Stimulated activated naive CD8-positive, alpha-beta T cell treated with anti-CD3 and anti-CD28 coated beads, Interleukin-15, amount 100 ng/mL, for 72 hours (primary cell): ENCODE measurements at regions not wholly inside any gene's neighbourhood (a gene's known extent, or its start where the extent isn't known, plus 50 kb on each side); places are given as distances from the start of the nearest gene placed in this dataset.

Experiments
- ATAC-seq: fragments of 150-1000 bp; cut with Tn5 transposase; 2 replicates; pipeline ENCODE4 v1.10.0; 2021; ENCODE audit warnings: mild to moderate bottlenecking, moderate library complexity
- DNase-seq, 2 donors: peaks; one replicate each; pipeline ENCODE4 v3.0.0; 2021 to 2022
- H3K27ac Mint-ChIP-seq, 2 donors: one replicate each; pipeline ENCODE4 v1.8.0; 2022; ENCODE audit warnings: mild to moderate bottlenecking in 2 of 2, mixed read lengths in 2 of 2, moderate library complexity in 2 of 2
- H3K27me3 Mint-ChIP-seq: one replicate; pipeline ENCODE4 v1.8.0; 2022; ENCODE audit warnings: mixed read lengths
- H3K4me1 Mint-ChIP-seq: one replicate; pipeline ENCODE4 v1.8.0; 2022; ENCODE audit warnings: mild to moderate bottlenecking, mixed read lengths
- H3K4me3 Mint-ChIP-seq, 2 donors: one replicate each; pipeline ENCODE4 v1.8.0; 2022; ENCODE audit warnings: mild to moderate bottlenecking in 2 of 2, mixed read lengths in 2 of 2, moderate library complexity in 1 of 2
- H3K9me3 Mint-ChIP-seq, 2 donors: one replicate each; pipeline ENCODE4 v1.8.0; 2022; ENCODE audit warnings: mixed read lengths in 2 of 2

GRCh38 chr14:65318636-65319506 is 93.7 kb upstream of the FUT8 start:
- Mint-ChIP-seq H3K27me3 (no peaks in the 10 kb centered on the region), H3K27ac (peak overlapping the region in 1 of 2 donors; percentile 49), H3K4me3 (peak overlapping the region in 1 of 2 donors; percentile 31), H3K9me3 (peaks cover 8 to 10% of the 10 kb centered on the region in 2 donors), H3K4me1 (peaks cover 71% of the 10 kb centered on the region)
- DNase-seq, result no peak
- ATAC-seq, result no peak

- ATAC-seq, result peak; percentile 31
- peak overlapping the region; percentile 38 to 85 for H3K27ac Mint-ChIP-seq
- no peak for DNase-seq
- H3K9me3 Mint-ChIP-seq, result peaks cover 8 to 10% of the 10 kb centered on the region in 2 donors
- H3K4me1 Mint-ChIP-seq, result peaks cover 59% of the 10 kb centered on the region
- no peaks in the 10 kb centered on the region for H3K27me3 Mint-ChIP-seq
- H3K4me3 Mint-ChIP-seq, result peak overlapping the region; percentile 25 to 45
These were observed 91.7 kb upstream of the FUT8 start for GRCh38 chr14:65320661-65321308.

GRCh38 chr14:65321370-65321875 is 91.1 kb upstream of the FUT8 start:
- ATAC-seq (peak; percentile 94), DNase-seq (peak in 1 of 2 donors; percentile 43)
- H3K9me3 Mint-ChIP-seq, result peaks cover 8 to 10% of the 10 kb centered on the region in 2 donors
- peak overlapping the region; percentile 38 to 85 for H3K27ac Mint-ChIP-seq
- H3K4me1 Mint-ChIP-seq, result peaks cover 59% of the 10 kb centered on the region
- no peaks in the 10 kb centered on the region for H3K27me3 Mint-ChIP-seq
- peak overlapping the region; percentile 25 to 45 for H3K4me3 Mint-ChIP-seq

- no peak for ATAC-seq
- Mint-ChIP-seq H3K27ac (no peak overlapping the region), H3K27me3 (no peaks in the 10 kb centered on the region), H3K9me3 (no peaks in the 10 kb centered on the region), H3K4me3 (no peak overlapping the region), H3K4me1 (peaks cover 26% of the 10 kb centered on the region)
- no peak for DNase-seq
These were observed 83.0 kb upstream of the FUT8 start for GRCh38 chr14:65329481-65329880.

- H3K9me3 Mint-ChIP-seq, result no peaks in the 10 kb centered on the region
- no peak overlapping the region for H3K27ac Mint-ChIP-seq
- H3K4me1 Mint-ChIP-seq, result peaks cover 30% of the 10 kb centered on the region
- DNase-seq (no peak), ATAC-seq (no peak)
- no peaks in the 10 kb centered on the region for H3K27me3 Mint-ChIP-seq
- no peak overlapping the region for H3K4me3 Mint-ChIP-seq
These were observed 82.6 kb upstream of the FUT8 start for GRCh38 chr14:65329911-65330310.

GRCh38 chr14:65330416-65330815 is 82.1 kb upstream of the FUT8 start:
- Mint-ChIP-seq H3K4me1 (peaks cover 35% of the 10 kb centered on the region), H3K27me3 (no peaks in the 10 kb centered on the region), H3K4me3 (no peak overlapping the region), H3K9me3 (no peaks in the 10 kb centered on the region), H3K27ac (no peak overlapping the region)
- DNase-seq, result no peak
- no peak for ATAC-seq

- Mint-ChIP-seq H3K27ac (no peak overlapping the region), H3K4me3 (no peak overlapping the region), H3K4me1 (peaks cover 47% of the 10 kb centered on the region), H3K27me3 (no peaks in the 10 kb centered on the region), H3K9me3 (no peaks in the 10 kb centered on the region)
- DNase-seq (no peak), ATAC-seq (no peak)
These were observed 80.9 kb upstream of the FUT8 start for GRCh38 chr14:65331652-65332051.

GRCh38 chr14:65332141-65332871 is 80.2 kb upstream of the FUT8 start:
- Mint-ChIP-seq H3K27ac (no peak overlapping the region), H3K9me3 (no peaks in the 10 kb centered on the region), H3K27me3 (no peaks in the 10 kb centered on the region), H3K4me1 (peaks cover 49% of the 10 kb centered on the region), H3K4me3 (no peak overlapping the region)
- DNase-seq (no peak), ATAC-seq (no peak)

GRCh38 chr14:65333943-65334687 is 78.4 kb upstream of the FUT8 start:
- Mint-ChIP-seq H3K27me3 (no peaks in the 10 kb centered on the region), H3K4me1 (peaks cover 63% of the 10 kb centered on the region), H3K4me3 (peak overlapping the region; percentile 28 to 29), H3K27ac (peak overlapping the region; percentile 67 to 79), H3K9me3 (no peaks in the 10 kb centered on the region)
- no peak for DNase-seq
- no peak for ATAC-seq

- Mint-ChIP-seq H3K4me1 (peaks cover 68% of the 10 kb centered on the region), H3K27me3 (no peaks in the 10 kb centered on the region), H3K9me3 (no peaks in the 10 kb centered on the region), H3K4me3 (peak overlapping the region in 1 of 2 donors; percentile 29), H3K27ac (peak overlapping the region; percentile 79 to 80)
- DNase-seq (no peak), ATAC-seq (no peak)
These were observed 77.6 kb upstream of the FUT8 start for GRCh38 chr14:65334765-65335410.

- H3K27me3 Mint-ChIP-seq, result no peaks in the 10 kb centered on the region
- H3K4me1 Mint-ChIP-seq, result peaks cover 67% of the 10 kb centered on the region
- H3K9me3 Mint-ChIP-seq, result no peaks in the 10 kb centered on the region
- H3K4me3 Mint-ChIP-seq, result peak overlapping the region in 1 of 2 donors; percentile 13
- DNase-seq (no peak), ATAC-seq (no peak)
- H3K27ac Mint-ChIP-seq, result peak overlapping the region; percentile 69 to 80
These were observed 77.1 kb upstream of the FUT8 start for GRCh38 chr14:65335411-65335947.

- Mint-ChIP-seq H3K4me3 (peak overlapping the region; percentile 75 to 92), H3K9me3 (no peaks in the 10 kb centered on the region), H3K27me3 (no peaks in the 10 kb centered on the region), H3K27ac (peak overlapping the region; percentile 84 to 97), H3K4me1 (peaks cover 72% of the 10 kb centered on the region)
- ATAC-seq, result peak; percentile 96
- DNase-seq, result peak; percentile 65 to 73
These were observed 76.3 kb upstream of the FUT8 start for GRCh38 chr14:65336191-65336591.

- DNase-seq (no peak), ATAC-seq (no peak)
- H3K27me3 Mint-ChIP-seq, result no peaks in the 10 kb centered on the region
- H3K4me3 Mint-ChIP-seq, result peak overlapping the region; percentile 72 to 92
- H3K9me3 Mint-ChIP-seq, result no peaks in the 10 kb centered on the region
- H3K4me1 Mint-ChIP-seq, result peaks cover 60% of the 10 kb centered on the region
- peak overlapping the region in 1 of 2 donors; percentile 80 for H3K27ac Mint-ChIP-seq
These were observed 72.7 kb upstream of the FUT8 start for GRCh38 chr14:65339866-65340265.

GRCh38 chr14:65344011-65344410 is 68.5 kb upstream of the FUT8 start:
- H3K27me3 Mint-ChIP-seq, result no peaks in the 10 kb centered on the region
- DNase-seq (no peak), ATAC-seq (no peak)
- H3K9me3 Mint-ChIP-seq, result no peaks in the 10 kb centered on the region
- no peak overlapping the region for H3K27ac Mint-ChIP-seq
- peaks cover 61% of the 10 kb centered on the region for H3K4me1 Mint-ChIP-seq
- no peak overlapping the region for H3K4me3 Mint-ChIP-seq
